ENCODE measurements at regions not wholly inside any gene's neighbourhood (a gene's known extent, or its start where the extent isn't known, plus 50 kb on each side); places are given as distances from the start of the nearest gene placed in this dataset.
A peak's percentile ranks its signal among the peaks of the same experiment; 100 is the strongest.

DNA sequence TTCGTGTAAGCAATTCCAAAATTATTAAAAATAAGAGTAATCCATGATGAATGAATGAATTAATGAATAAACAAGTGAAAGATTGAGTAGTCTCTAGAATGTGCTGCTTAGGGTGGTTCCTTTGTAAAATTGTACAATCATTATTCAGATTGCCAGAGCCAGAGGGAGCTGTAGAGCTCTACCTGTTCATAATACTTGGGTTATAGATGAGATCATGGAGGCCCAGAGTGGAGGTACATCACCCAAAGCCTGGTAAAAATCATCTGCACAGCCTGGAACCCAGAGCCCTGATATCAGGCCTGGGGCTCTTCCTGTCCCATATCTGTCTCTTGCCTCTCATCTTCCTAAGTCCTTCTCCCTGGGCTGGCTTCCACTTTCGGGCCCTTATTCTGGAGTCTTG lies 297.2 kb downstream of the RPLP1 start:
- H3K4me1 ChIP-seq (ENCODE audit: control insufficient read depth, insufficient read depth, low read length), result peaks cover 13% of the 10 kb centered on the region
- no peak overlapping the region for H3K4me3 ChIP-seq (ENCODE audit: low read length)
- H3K27me3 ChIP-seq (ENCODE audit: control insufficient read depth, insufficient read depth, low read length), result no peaks in the 10 kb centered on the region
- 100% methylated on average over 1 of the region's 2 CpGs for WGBS (ENCODE audit: insufficient coverage, low lambda C conversion rate)
- DNase-seq, result no peak
- H3K27ac ChIP-seq (ENCODE audit: low read length), result no peak overlapping the region
- no peaks in the 10 kb centered on the region for H3K36me3 ChIP-seq (ENCODE audit: control insufficient read depth, insufficient read depth, low read length)
- no peaks in the 10 kb centered on the region for H3K9me3 ChIP-seq (ENCODE audit: control insufficient read depth, low read depth, low read length)

DNA sequence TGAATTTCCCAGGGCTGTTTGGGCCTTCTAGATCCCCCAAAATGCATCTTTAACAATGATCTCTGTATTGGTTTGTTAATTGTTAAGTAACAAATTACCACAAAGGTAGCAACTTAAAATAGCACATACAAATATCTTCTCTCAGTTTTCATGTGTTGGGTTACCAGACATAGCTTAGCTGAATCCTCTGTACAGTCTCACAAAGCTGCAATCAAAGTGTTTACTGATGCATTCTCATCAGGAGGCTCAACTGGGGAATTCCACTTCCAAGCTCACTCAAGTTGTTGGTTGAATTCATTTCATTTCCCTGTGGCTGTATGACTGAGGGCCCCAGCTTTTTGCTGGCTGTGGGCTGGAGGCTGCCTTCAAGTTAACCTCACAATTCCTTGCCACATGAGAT lies 297.6 kb downstream of the RPLP1 start:
- Histone ChIP-seq H3K4me1 (ENCODE audit: control insufficient read depth, insufficient read depth, low read length) (peaks cover 13% of the 10 kb centered on the region), H3K27ac (ENCODE audit: low read length) (no peak overlapping the region), H3K27me3 (ENCODE audit: control insufficient read depth, insufficient read depth, low read length) (no peaks in the 10 kb centered on the region), H3K36me3 (ENCODE audit: control insufficient read depth, insufficient read depth, low read length) (no peaks in the 10 kb centered on the region), H3K9me3 (ENCODE audit: control insufficient read depth, low read depth, low read length) (no peaks in the 10 kb centered on the region), H3K4me3 (ENCODE audit: low read length) (no peak overlapping the region)
- DNase-seq, result no peak

DNA sequence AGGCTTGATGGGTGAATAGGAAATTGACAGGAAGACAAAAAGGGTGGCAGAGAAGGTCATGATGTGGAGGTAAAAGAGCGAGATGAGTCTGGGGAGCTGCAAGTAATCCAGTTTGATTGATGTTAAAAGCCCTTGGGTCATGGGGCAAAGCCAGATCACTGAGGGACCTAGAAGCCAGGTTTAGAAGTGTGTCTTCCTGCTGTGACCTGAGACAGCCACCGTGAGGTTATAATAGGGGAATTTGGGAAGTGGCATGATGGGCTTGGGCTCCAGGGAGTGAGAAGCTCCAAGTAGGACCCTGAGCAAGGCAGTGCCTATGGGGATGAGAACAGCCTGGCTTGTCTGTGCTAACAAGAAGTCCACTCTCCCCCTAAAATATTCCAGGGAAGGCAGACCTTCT lies 298.5 kb downstream of the RPLP1 start:
- WGBS (ENCODE audit: insufficient coverage, low lambda C conversion rate), result 83% methylated on average over 1 of the region's 2 CpGs
- no peaks in the 10 kb centered on the region for H3K27me3 ChIP-seq (ENCODE audit: control insufficient read depth, insufficient read depth, low read length)
- no peaks in the 10 kb centered on the region for H3K9me3 ChIP-seq (ENCODE audit: control insufficient read depth, low read depth, low read length)
- H3K4me1 ChIP-seq (ENCODE audit: control insufficient read depth, insufficient read depth, low read length), result peaks cover 16% of the 10 kb centered on the region
- no peak overlapping the region for H3K27ac ChIP-seq (ENCODE audit: low read length)
- H3K36me3 ChIP-seq (ENCODE audit: control insufficient read depth, insufficient read depth, low read length), result no peaks in the 10 kb centered on the region
- no peak overlapping the region for H3K4me3 ChIP-seq (ENCODE audit: low read length)
- no peak for DNase-seq

GRCh38 chr15:69751566-69751965 lies 298.9 kb downstream of the RPLP1 start:
- no peaks in the 10 kb centered on the region for H3K27me3 ChIP-seq (ENCODE audit: control insufficient read depth, insufficient read depth, low read length)
- H3K27ac ChIP-seq (ENCODE audit: low read length), result no peak overlapping the region
- 16% methylated on average over 3 of the region's 5 CpGs for WGBS (ENCODE audit: insufficient coverage, low lambda C conversion rate)
- no peak overlapping the region for H3K4me3 ChIP-seq (ENCODE audit: low read length)
- peaks cover 16% of the 10 kb centered on the region for H3K4me1 ChIP-seq (ENCODE audit: control insufficient read depth, insufficient read depth, low read length)
- H3K9me3 ChIP-seq (ENCODE audit: control insufficient read depth, low read depth, low read length), result no peaks in the 10 kb centered on the region
- no peaks in the 10 kb centered on the region for H3K36me3 ChIP-seq (ENCODE audit: control insufficient read depth, insufficient read depth, low read length)
- peak; percentile 48 to 83 for DNase-seq

DNA sequence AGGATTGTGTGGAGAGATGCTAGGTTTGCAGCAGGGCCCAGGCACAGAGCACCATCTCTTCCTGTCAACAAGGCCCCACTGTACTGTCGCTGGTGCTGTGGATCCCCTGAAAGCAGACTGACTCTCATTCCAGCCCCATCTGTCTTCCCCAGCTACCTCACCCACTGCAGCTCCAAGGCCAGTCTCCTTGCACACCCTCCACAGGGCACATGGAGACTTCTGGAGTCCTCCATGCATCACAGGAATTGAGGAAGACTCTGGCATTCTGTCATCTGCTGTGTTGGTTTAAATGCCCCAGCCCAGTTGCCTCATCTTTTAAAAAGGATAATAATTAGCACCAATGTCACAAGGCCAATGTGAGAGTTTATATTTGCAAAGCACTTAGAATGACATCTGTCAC lies 301.2 kb downstream of the RPLP1 start:
- Histone ChIP-seq H3K4me1 (ENCODE audit: control insufficient read depth, insufficient read depth, low read length) (peaks cover 16% of the 10 kb centered on the region), H3K27me3 (ENCODE audit: control insufficient read depth, insufficient read depth, low read length) (no peaks in the 10 kb centered on the region), H3K36me3 (ENCODE audit: control insufficient read depth, insufficient read depth, low read length) (no peaks in the 10 kb centered on the region), H3K27ac (ENCODE audit: low read length) (no peak overlapping the region), H3K4me3 (ENCODE audit: low read length) (no peak overlapping the region), H3K9me3 (ENCODE audit: control insufficient read depth, low read depth, low read length) (no peaks in the 10 kb centered on the region)
- WGBS (ENCODE audit: insufficient coverage, low lambda C conversion rate), result no CpG with 5 or more reads among the region's 1 CpG
- DNase-seq, result no peak

DNA sequence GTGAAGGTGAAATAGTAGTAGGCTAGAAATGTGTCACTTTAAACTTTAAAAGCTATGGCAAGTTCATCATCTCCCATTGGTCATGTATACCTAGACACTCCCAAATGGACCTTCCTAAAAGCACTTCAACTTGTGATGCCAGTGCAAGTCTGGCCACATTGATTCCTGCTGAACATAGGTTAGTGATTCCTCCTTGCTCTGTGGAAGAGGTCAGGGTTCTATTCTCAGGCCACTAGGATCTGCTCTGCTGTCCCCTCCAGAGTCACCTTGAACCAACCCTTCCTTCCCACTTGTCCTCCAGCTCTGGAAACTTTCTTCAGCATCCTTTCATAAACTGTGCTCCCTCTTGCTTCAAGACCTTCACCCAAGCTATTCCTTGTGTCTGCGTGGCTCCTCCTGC lies 301.7 kb downstream of the RPLP1 start:
- Histone ChIP-seq H3K27ac (ENCODE audit: low read length) (no peak overlapping the region), H3K4me3 (ENCODE audit: low read length) (no peak overlapping the region), H3K27me3 (ENCODE audit: control insufficient read depth, insufficient read depth, low read length) (no peaks in the 10 kb centered on the region), H3K36me3 (ENCODE audit: control insufficient read depth, insufficient read depth, low read length) (no peaks in the 10 kb centered on the region), H3K4me1 (ENCODE audit: control insufficient read depth, insufficient read depth, low read length) (peaks cover 16% of the 10 kb centered on the region), H3K9me3 (ENCODE audit: control insufficient read depth, low read depth, low read length) (no peaks in the 10 kb centered on the region)
- WGBS (ENCODE audit: insufficient coverage, low lambda C conversion rate), result 100% methylated on average over 1 of the region's 1 CpG
- DNase-seq, result no peak

GRCh38 chr15:69755551-69756310 lies 303.1 kb downstream of the RPLP1 start:
- Histone ChIP-seq H3K27ac (ENCODE audit: low read length) (no peak overlapping the region), H3K27me3 (ENCODE audit: control insufficient read depth, insufficient read depth, low read length) (no peaks in the 10 kb centered on the region), H3K36me3 (ENCODE audit: control insufficient read depth, insufficient read depth, low read length) (no peaks in the 10 kb centered on the region), H3K4me3 (ENCODE audit: low read length) (no peak overlapping the region), H3K4me1 (ENCODE audit: control insufficient read depth, insufficient read depth, low read length) (peaks cover 16% of the 10 kb centered on the region), H3K9me3 (ENCODE audit: control insufficient read depth, low read depth, low read length) (no peaks in the 10 kb centered on the region)
- DNase-seq, result peak; percentile 19 to 56
- WGBS (ENCODE audit: insufficient coverage, low lambda C conversion rate), result 0% methylated on average over 1 of the region's 7 CpGs

- no peak overlapping the region for H3K27ac ChIP-seq (ENCODE audit: low read length)
- WGBS (ENCODE audit: insufficient coverage, low lambda C conversion rate), result no CpG with 5 or more reads among the region's 3 CpGs
Observed at GRCh38 chr15:69756440-69756839, 303.8 kb downstream of the RPLP1 start.

DNA sequence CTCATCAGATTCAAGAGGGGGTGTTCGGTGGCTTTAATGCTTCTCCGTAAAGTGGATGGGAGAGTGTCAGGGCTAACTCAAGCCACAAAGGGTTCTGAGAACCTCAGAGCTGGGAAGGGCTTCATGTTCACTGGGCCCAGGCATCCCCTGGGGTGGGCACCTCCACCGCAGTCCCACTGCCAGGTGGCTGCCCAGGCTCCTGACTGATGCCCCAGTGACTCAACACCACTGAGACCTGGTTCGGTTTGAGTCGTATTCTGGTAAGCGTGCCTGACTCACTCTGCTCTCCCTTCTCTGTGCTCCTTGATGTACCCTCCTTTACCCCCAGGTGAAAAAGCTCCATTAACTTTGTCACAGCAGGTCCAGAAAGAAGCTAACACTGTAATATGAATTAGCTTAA lies 304.6 kb downstream of the RPLP1 start:
- H3K36me3 ChIP-seq (ENCODE audit: control insufficient read depth, insufficient read depth, low read length), result no peaks in the 10 kb centered on the region
- no peak for DNase-seq
- no peak overlapping the region for H3K27ac ChIP-seq (ENCODE audit: low read length)
- no CpG with 5 or more reads among the region's 6 CpGs for WGBS (ENCODE audit: insufficient coverage, low lambda C conversion rate)
- no peaks in the 10 kb centered on the region for H3K9me3 ChIP-seq (ENCODE audit: control insufficient read depth, low read depth, low read length)
- H3K4me3 ChIP-seq (ENCODE audit: low read length), result no peak overlapping the region
- H3K27me3 ChIP-seq (ENCODE audit: control insufficient read depth, insufficient read depth, low read length), result no peaks in the 10 kb centered on the region
- H3K4me1 ChIP-seq (ENCODE audit: control insufficient read depth, insufficient read depth, low read length), result peaks cover 3% of the 10 kb centered on the region

More at GRCh38 chr15:69756440-69756839, 303.8 kb downstream of the RPLP1 start:
- no peaks in the 10 kb centered on the region for H3K9me3 ChIP-seq (ENCODE audit: control insufficient read depth, low read depth, low read length)
- no peak overlapping the region for H3K4me3 ChIP-seq (ENCODE audit: low read length)
- no peak for DNase-seq
- H3K36me3 ChIP-seq (ENCODE audit: control insufficient read depth, insufficient read depth, low read length), result no peaks in the 10 kb centered on the region
- peaks cover 9% of the 10 kb centered on the region for H3K4me1 ChIP-seq (ENCODE audit: control insufficient read depth, insufficient read depth, low read length)
- H3K27me3 ChIP-seq (ENCODE audit: control insufficient read depth, insufficient read depth, low read length), result no peaks in the 10 kb centered on the region

GRCh38 chr15:69758291-69758771 lies 305.7 kb downstream of the RPLP1 start:
- Histone ChIP-seq H3K9me3 (ENCODE audit: control insufficient read depth, low read depth, low read length) (no peaks in the 10 kb centered on the region), H3K4me1 (ENCODE audit: control insufficient read depth, insufficient read depth, low read length) (peaks cover 3% of the 10 kb centered on the region), H3K27me3 (ENCODE audit: control insufficient read depth, insufficient read depth, low read length) (no peaks in the 10 kb centered on the region), H3K4me3 (ENCODE audit: low read length) (no peak overlapping the region), H3K27ac (ENCODE audit: low read length) (no peak overlapping the region), H3K36me3 (ENCODE audit: control insufficient read depth, insufficient read depth, low read length) (no peaks in the 10 kb centered on the region)
- no peak for DNase-seq
- 80% methylated on average over 1 of the region's 2 CpGs for WGBS (ENCODE audit: insufficient coverage, low lambda C conversion rate)
